ENCODE measurements at regions not wholly inside any gene's neighbourhood (a gene's known extent, or its start where the extent isn't known, plus 50 kb on each side); places are given as distances from the start of the nearest gene placed in this dataset.

DNA sequence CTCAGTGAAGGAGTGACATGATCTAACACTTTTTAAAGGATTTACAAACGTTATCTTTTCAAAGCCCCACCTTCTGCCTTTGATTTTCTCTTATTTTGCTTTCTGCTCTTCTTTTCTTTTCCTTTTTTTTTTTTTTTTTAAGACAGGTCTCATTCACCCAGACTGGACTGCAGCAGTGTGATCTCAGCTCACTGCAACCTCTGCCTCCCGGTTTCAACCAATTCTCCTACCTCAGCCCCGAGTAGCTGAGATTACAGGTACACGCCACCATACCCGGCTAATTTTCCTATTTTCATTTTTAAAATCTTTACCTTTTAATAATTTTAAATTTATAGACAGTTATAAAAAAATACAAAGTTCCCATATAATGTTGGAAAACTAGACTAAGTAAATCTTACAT, 63.7 kb upstream of the RPS13 start:
- TF ChIP-seq, protein P1, sequence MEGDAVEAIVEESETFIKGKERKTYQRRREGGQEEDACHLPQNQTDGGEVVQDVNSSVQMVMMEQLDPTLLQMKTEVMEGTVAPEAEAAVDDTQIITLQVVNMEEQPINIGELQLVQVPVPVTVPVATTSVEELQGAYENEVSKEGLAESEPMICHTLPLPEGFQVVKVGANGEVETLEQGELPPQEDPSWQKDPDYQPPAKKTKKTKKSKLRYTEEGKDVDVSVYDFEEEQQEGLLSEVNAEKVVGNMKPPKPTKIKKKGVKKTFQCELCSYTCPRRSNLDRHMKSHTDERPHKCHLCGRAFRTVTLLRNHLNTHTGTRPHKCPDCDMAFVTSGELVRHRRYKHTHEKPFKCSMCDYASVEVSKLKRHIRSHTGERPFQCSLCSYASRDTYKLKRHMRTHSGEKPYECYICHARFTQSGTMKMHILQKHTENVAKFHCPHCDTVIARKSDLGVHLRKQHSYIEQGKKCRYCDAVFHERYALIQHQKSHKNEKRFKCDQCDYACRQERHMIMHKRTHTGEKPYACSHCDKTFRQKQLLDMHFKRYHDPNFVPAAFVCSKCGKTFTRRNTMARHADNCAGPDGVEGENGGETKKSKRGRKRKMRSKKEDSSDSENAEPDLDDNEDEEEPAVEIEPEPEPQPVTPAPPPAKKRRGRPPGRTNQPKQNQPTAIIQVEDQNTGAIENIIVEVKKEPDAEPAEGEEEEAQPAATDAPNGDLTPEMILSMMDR (conservative IDR thresholded peaks at IDR 0.05; ENCODE audit: low read depth in 2 of 2): no peak
- TF ChIP-seq POLR2AphosphoS5 (IDR thresholded peaks at IDR 0.05; ENCODE audit: low read depth) (no peak), EZH2 (IDR thresholded peaks at IDR 0.05; ENCODE audit: low read depth, unreplicated experiment) (no peak), JUNB (IDR thresholded peaks at IDR 0.05; ENCODE audit: unreplicated experiment) (no peak), CREB1 (CRISPR knock-in tag; IDR thresholded peaks at IDR 0.05; ENCODE audit: low read depth) (no peak)
